HG03354 (cell line): ENCODE measurements at regions not wholly inside any gene's neighbourhood (a gene's known extent, or its start where the extent isn't known, plus 50 kb on each side); places are given as distances from the start of the nearest gene placed in this dataset.
A peak's percentile ranks its signal among the peaks of the same experiment; 100 is the strongest.

Source experiments
- ATAC-seq: cut with Tn5 transposase; IDR thresholded peaks from one replicate; pipeline ENCODE4 v1.9.1; 2021; ENCODE audit warnings: mild to moderate bottlenecking; ENCODE audit not compliant: unreplicated experiment, poor library complexity, severe bottlenecking

DNA sequence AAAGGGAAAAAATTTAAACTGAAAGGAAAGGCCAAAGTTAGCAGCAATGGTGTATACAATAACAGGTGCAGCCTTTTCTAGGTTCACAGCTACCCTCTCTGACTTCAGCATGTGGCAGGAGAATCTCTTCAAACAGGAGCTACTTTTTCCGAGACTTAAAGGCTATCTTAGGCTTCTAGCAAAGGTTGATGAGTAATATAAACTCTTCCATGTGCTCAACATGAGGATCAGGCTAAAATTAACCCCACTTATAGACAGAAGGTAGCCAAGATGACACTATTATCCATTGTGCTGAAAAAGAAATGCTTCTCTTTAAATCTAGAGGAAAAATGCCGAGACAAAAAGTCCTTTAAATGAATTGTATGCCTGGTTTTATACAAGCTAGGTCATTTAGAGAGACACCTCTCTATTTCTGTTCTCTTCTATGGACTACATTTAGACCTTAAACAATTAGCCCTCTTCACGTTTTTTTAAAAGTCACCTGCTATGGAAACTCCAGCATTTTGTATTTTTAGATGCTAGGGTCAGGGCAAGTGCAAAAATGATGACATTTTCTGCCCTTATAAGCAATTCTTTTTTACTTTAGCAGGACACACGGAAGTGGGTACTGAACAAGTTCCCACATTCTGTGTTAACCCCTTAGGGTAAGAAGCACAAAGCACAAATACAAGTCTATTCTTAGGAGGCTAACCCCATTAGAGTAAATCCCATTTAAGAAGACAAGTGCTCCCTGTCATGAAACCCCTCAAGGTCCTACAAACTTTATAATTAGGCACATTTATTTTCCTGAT lies 216.8 kb upstream of the CITED2 start:
- no peak for ATAC-seq

DNA sequence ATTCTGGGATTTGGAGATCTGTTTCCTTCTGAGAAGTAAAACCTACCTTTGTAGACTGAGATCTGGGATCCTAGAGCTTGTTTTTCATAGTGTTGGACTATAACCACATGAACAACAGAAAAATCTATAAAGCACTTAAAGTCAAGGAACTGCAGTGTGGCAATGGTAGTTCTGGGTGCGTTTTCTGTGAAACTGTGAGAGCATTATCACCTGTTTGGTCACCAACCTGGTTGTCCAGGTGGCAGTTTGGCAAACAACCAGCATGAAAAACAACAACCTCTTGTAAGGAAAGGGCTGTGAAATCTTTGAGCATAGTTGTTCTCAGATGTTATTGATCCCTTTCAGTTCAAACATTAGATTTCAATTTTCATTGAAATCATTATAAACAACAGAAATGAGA lies 215.8 kb upstream of the CITED2 start:
- no peak for ATAC-seq

DNA sequence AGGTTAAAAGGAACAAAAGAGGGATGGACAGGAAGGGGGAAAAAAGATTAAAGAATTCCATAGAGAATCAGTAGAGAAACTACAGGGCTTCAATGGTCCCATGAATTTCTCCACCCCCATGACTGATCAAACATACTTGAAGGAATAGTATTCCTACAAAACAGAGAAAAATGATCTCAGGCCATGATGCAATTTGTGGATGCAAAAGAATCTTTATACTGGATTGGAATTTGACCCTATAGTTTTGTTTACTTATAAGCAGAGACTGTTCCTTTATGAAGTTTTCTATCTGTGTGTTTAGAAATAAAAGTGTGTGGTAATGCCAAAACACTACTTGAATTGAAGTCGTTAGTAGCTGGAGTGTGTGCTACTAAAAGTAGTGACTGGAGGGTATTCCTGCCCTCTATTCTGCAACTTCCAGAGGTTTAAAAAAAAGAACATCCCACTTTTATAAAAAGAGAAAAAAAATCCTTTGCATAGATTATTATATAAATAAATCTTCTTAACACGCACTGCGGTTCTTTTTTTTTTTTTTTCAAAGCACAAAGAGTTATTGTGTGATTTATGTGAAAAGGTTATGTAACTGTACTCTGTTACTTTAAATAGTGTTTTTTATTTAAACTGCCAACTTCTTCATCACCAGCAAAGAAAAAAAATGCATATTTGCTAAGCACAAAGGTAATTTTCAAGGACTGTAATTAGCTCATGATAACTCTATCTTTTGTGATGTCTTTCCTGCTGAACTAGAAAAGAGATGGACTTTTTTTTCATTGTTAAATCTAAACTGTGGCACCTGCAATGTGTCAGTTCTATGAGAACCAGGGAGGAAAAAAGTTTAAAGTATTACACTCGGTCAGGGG lies 214.5 kb upstream of the CITED2 start:
- no peak for ATAC-seq

DNA sequence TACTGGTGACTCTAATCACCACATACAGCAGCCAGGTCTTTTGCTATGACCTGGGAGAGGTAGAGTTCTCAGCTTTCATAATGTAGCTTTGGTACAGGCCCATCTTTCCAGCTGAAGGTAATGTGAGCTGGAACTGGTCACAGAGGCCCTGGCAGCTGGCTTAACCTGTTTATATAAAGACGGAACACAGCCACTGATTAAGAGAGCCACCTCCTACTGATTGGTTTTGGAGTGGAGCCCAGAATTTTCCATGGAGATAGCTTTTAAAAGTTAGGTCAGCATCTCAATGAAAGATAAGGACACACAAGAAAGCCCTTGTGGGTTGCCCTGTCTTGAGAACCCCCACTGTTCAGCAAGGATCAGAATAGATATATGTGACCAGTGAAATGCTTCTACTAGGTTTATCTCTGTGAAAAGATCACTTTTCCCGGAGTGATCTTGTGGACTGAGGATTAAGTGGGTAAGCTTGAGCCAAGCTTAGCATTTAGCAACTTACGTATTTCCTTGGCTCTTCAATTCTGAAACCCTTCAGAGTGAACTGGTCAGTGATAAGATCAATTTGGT lies 213.7 kb upstream of the CITED2 start:
- ATAC-seq, result no peak

DNA sequence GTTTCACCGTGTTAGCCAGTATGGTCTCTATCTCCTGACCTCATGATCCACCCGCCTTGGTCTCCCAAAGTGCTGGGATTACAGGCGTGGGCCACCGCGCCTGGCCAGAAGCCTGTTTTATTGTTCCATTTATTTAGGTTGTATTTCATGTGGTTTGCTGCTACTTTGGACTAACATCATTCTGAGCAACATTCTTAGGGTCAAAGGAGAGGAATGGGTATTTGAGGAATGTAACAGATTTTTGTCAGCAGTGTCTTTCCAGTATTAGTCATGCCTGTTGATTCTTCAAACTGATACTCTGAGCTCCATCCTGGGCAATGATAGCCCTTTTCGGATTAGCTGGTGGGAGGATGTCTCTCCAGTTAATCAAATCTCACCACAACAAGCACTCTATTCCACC lies 213.0 kb upstream of the CITED2 start:
- ATAC-seq, result no peak

DNA sequence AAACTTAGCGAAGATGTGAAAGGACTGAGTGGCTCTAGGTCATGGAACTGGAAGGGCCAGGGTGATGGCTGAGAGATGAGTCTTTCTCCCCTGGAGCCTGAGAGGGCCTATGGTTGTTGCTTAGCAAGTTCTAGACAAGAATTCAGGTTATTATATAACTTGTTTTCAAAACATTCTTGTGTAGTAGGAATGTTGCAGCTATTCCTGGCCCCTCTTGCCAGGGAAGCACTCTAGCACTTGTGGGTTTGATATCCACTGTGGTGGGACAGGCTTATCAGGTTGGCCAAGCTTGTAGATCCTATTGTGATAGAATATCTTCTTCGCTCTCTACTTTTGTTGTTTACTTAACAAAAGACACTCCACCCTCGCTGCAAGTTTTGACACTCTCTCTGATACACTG lies 211.8 kb upstream of the CITED2 start:
- ATAC-seq, result no peak

DNA sequence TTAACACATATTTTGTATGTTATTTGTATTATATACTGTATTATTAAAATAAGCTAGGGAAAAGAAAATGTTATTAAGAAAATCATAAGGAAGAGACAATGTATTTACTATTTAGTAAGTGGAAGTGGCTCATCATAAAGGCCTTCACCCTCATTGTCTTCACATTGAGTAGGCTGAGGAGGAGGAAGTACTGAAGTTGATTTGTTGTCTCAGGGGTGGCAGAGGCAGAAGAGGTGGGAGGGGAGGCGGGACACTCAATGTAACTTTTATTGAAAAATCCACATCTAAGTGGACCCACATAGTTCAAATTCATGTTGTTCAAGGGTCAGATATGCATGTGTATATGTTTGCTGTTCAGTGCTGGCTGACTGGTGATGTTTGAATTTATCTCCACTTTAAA lies 210.2 kb upstream of the CITED2 start:
- no peak for ATAC-seq

DNA sequence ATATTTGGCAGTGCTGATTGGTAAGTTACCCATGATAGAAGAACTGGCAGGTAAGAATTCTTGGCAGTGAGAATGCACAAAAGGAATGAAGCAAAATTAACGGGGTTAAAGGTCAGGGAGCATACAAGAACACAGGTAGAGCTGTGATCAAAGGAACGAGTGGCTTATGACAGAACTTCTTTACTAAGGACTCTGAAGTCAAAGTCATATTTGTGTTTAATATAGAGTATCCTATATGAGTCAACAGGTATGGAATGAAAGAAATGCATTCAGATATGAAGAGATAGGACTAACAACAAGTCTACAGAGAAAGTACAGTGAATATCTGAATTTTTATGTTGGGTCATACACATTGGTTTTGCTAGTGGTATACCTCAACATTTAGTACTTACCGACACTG lies 209.0 kb upstream of the CITED2 start:
- no peak for ATAC-seq

DNA sequence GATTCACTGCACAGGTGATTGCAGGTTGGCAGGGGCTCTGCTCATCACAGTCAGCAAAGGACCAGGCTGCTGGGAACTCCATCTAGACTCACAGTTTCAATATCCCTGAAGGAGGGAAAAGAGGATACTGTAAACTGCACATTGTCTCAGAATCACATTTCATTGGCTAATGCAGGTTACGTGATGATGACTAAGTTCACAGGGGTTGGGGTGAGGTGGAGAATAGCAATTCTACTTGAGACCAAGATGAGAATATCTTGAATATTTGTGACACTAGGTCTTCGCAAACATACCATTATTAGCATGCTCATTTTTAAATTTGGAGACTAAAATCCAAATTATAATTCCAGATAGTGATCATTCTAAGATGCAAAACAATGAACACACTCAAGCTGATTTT lies 208.5 kb upstream of the CITED2 start:
- ATAC-seq, result no peak

DNA sequence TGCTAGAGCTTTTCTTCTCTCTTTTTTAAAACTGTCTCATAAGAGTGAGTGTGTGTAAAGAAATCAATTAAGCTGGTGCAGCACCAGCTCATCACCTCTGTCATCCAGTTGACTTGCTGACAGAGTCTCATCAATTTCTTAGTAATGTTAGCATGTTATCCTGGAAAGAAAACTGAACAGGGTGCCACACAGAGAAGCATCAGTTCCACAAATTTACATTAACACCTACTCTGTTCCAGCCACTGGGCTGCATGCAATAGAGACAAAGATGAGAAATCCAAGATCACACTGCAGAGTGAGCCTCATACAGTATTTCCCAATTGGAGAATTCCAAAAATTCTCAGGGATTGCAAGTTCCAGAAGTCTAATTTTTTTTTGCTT lies 207.0 kb upstream of the CITED2 start:
- ATAC-seq, result no peak

DNA sequence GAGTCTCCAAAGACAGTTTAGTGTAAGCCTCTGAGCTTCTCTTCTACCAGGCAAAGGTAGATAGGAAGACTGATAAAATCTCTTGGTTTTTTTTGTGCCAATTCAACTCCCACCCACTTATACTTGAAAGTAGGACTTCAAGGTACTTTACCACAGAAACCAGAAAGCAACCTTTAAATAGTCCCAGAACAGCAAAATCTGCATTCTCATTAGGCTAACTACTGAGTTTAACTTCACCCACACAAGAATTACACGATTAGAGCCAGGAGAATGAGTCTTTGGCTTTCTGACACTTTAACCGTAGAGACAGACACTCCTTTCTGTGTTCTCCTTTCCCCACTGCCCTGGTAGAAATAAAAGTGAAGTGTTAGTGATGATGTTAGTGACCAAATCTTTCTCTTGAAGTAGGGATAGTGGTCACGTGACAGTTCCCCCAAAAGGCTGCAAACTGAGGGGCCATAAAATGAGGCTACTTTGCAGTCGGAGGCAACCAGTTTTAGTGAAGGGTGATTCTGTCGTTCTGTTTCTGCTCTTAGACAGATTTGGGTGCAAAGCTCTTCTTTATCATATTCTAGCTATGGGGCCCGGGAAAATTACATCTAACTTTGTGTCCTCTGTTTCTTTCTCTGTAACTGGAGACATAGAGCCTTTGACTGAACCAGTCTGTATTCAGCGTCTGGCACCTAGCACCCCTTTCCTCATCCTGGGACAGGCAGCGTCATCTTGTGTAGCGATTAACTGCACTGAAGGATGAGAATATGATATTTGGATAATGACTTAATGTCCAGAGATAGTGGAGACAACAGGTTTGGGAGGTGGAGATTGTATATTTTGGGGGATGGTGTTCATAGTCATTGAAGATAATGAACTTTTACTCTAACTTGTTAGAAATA lies 206.4 kb upstream of the CITED2 start:
- ATAC-seq, result peak; percentile 72

DNA sequence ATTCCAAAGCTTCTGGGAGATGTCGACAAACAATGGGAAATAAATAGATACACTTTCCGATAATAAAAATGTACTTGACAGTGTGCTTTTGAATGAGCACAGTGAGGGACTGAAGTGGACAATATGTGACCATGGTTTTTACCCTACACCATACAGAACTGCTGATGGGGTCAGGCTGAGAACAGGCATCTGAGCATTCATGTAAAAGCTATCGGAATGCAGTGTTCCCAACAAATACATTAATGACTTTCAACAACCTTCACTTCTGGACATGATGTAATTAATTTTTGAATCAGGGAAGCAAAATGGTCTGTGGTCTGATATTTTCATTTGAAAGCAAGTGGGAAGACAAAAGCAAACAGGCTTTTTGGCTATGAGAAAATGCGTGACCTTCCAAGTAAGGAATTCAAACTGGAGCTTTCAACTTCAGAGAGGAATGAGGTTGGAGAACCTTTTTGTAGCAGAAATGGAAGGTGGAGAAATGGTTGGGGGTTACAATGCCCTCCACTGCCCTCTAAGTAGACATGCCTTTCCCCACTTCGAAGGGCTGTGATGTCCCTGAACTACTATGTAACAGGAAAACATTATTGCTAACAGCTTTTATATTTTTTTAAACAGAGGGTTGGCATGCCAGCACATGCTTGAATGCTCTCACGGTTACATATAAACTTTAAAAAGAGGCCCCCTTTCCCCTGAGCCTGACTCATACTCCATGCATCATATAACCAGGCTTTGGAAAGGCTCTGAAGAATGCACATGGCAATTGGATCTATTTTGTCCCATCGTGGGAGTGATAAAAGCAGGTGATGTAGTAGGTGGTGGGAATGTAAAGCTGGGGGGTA lies 203.5 kb upstream of the CITED2 start:
- no peak for ATAC-seq

DNA sequence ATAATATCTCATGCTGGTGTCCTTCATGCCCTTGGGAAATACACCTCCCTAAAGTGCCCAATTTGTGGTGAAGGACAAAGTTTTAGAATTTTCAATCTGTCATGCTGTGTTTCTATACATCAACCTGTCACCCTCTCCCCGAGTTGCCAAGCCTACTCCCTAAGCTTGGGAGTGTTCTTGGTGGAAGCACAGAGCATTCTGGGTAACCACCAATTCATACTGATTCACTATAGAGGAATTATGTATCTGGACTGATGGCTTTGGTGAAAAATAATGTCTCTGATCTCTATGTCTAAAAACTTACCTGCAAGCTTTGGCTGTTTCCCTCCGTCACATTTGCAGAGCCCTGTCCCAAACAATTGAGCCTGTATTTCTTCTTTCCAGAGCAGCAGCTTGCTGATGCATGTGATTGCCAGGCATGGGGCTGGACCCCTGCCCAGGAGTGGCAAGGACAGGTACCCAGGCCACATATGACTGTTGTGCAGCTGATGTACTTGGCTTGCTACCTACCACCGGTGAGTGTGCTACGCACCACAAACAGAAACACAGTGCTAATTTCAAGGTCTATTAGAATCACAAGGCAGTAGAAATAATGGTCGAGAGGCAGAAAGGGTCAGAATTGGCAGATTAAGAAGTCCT lies 202.8 kb upstream of the CITED2 start:
- ATAC-seq, result no peak

DNA sequence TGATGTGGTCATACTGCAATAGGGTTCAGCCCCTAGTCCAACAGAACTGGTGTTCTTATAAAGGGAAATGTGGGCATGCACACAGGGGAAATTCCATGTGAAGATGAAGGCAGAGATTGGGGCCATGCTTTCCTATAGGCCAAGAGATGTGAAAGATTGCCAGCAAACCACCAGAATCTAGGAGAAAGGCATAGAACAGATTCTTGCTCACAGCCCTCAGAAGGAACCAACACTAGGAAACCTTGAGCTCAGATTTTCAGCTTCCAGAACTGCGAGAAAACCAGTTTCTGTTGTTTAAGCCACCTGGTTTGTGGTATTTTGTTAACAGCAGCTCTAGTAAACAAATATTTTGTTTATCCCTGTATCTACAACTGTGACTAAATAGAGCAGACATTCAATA lies 197.6 kb upstream of the CITED2 start:
- ATAC-seq, result no peak

DNA sequence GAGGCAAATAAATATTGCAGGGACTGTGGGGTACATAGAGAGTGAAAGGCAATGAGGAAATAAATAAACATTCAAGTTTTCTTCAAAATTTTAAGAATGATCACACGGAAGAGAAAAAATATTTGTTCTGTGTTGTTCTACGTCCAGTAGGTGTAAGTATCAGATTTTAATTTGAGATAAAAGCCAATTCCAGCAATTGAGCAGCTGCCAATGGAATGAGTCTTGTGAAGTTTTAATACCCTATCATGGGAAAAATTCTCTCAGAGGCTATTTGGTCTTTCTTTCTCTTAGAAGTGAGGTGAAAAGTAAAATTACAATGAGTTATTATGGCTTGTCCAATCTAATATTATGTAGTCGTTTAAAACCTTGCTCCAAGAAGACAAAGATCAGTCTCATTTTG lies 195.7 kb upstream of the CITED2 start:
- ATAC-seq, result no peak

DNA sequence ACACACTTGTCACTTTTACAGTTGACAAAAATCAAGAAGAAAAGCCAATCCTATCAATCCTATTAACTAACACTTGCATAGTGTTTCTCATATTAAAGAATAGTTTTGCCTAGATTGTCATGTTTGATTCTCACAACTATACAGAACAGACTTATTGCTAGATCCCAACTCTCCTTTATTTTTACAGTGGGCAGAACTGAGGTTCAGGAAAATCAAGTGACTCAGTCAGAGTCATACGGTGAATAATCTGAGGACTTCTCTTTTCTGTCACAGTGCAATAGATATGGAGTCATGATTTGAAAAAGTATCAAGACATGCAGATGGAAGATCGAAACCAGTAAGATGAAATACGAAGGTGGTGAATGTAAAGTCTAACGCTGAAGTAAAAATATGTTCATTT lies 195.1 kb upstream of the CITED2 start:
- no peak for ATAC-seq

DNA sequence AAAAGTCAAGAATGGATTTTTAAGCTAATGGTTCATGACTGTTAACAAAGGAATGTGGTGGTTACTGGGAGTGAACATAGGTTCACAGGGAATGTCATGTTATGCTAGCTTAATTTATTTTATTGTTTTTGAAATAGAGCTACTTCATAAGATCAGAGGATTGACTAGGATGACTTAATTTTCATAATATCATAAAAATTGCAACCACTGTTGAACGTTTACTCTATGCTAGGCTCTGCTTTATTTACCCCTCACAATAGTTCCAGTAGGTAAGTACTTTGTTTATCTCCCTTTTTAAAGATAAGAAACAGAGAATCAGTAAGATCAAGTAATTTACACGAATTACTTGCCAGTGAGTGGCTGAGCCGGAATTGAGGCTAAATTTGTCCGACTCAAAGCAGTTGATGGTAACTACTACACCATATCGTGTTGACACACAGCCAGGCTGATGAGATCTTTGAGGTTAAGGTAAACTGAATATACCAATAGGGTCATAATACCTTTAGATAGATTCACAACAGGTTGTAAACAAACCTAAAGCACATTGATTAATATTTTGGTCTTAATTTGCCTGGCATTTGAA lies 194.6 kb upstream of the CITED2 start:
- ATAC-seq, result no peak
